SK-N-SH (cell line): ENCODE measurements at regions not wholly inside any gene's neighbourhood (a gene's known extent, or its start where the extent isn't known, plus 50 kb on each side); places are given as distances from the start of the nearest gene placed in this dataset.

Source experiments
- TCF12 ChIP-seq: IDR thresholded peaks from 2 replicates; pipeline ENCODE4 v1.4.0; 2012
- TF ChIP-seq, protein P1 (sequence below): fragments of 200-600 bp; sonication (generic); IDR thresholded peaks from 2 replicates; pipeline ENCODE4 v1.6.1; 2017; ENCODE audit warnings: antibody characterized with exemption, mild to moderate bottlenecking, moderate library complexity

DNA sequence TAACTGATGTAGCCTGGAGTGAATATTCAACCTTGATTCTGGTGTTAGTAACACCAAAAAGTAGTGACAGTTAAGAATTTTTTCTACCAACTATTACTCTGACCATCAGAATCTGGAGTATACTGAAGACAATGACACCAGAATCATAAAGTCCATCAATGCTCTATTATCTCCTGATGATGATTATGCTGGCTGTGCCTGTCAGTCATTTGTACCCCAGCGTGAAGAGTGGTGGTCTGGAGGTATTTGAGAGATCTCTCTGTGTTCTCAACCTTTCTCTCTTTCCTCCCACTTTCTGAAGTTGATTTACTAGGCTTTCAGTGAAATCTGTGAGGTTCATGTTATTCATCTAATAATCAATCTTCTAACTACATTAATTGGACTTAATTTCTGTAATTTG is 615.4 kb downstream of the SLC16A7 start:
- TF ChIP-seq, protein P1, sequence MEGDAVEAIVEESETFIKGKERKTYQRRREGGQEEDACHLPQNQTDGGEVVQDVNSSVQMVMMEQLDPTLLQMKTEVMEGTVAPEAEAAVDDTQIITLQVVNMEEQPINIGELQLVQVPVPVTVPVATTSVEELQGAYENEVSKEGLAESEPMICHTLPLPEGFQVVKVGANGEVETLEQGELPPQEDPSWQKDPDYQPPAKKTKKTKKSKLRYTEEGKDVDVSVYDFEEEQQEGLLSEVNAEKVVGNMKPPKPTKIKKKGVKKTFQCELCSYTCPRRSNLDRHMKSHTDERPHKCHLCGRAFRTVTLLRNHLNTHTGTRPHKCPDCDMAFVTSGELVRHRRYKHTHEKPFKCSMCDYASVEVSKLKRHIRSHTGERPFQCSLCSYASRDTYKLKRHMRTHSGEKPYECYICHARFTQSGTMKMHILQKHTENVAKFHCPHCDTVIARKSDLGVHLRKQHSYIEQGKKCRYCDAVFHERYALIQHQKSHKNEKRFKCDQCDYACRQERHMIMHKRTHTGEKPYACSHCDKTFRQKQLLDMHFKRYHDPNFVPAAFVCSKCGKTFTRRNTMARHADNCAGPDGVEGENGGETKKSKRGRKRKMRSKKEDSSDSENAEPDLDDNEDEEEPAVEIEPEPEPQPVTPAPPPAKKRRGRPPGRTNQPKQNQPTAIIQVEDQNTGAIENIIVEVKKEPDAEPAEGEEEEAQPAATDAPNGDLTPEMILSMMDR: no peak
- no peak for TF ChIP-seq TCF12
